HepG2 (cell line): ENCODE measurements at regions not wholly inside any gene's neighbourhood (a gene's known extent, or its start where the extent isn't known, plus 50 kb on each side); places are given as distances from the start of the nearest gene placed in this dataset.

ENCODE experiments used
- ATAC-seq: fragments of 200-7000 bp; cut with Tn5 transposase; 3 replicates; pipeline ENCODE4 v1.9.1; 2020; ENCODE audit warnings: mild to moderate bottlenecking, moderate library complexity
- BruUV-seq: library from RNA; stranded (reverse); fragments of 400-500 nt; replicated peaks from 2 replicates; lab custom pipeline; 2021; lab: Mats Ljungman, UMichigan
- CTCF ChIA-PET: fragments of 300-600 bp; formaldehyde crosslinking; extraction: SDS; loops from one replicate; lab custom pipeline; 2021; ENCODE audit warnings: low total read pairs, inconsistent platforms, low intra/inter-chr PET ratio; lab: Yijun Ruan, JAX
- POLR2A ChIA-PET: fragments of 350-600 bp; sonication (Branson Sonifier 250); formaldehyde crosslinking; loops from one replicate; lab custom pipeline; 2020; ENCODE audit warnings: antibody characterized with exemption, inconsistent platforms; lab: Yijun Ruan, JAX
- DNase-seq: peaks from one replicate; pipeline ENCODE4 v3.0.0-alpha.2; 2015; ENCODE audit warnings: low spot score
- FAIRE-seq: peaks from 3 replicates; lab custom pipeline; 2011; peaks lifted over from hg19 to GRCh38; lab: Jason Lieb, UNC
- H2AFZ ChIP-seq: one replicate; pipeline ENCODE4 v1.6.1; 2011; ENCODE audit warnings: low read length, inconsistent platforms
- H3K27ac ChIP-seq: fragments of 300-600 bp; 3 replicates; pipeline ENCODE4 v1.8.0; 2011; ENCODE audit warnings: mixed run types, mild to moderate bottlenecking, mixed read lengths, low read length, inconsistent platforms; ENCODE audit not compliant: insufficient read depth; ENCODE audit errors: extremely low read length
- H3K27me3 ChIP-seq, 2 experiments: fragments of 200-600 bp in 1 of 2; 2 replicates in 1 of 2; 3 replicates in 1 of 2; pipeline versions ENCODE4 v1.6.0 to v1.8.0; 2011; ENCODE audit warnings: low read length in 2 of 2, mild to moderate bottlenecking in 2 of 2, moderate library complexity in 2 of 2, inconsistent platforms in 1 of 2; ENCODE audit not compliant: insufficient read depth in 2 of 2, control insufficient read depth in 1 of 2
- H3K36me3 ChIP-seq, 2 experiments: fragments of 200-600 bp in 1 of 2; replicated peaks in 1 of 2; 2 replicates in 1 of 2; 3 replicates in 1 of 2; pipeline versions ENCODE4 v1.5.1 to v1.8.0; 2011; ENCODE audit warnings: low read length in 2 of 2, inconsistent platforms in 1 of 2; ENCODE audit not compliant: insufficient read depth in 2 of 2, control insufficient read depth in 1 of 2
- H3K4me1 ChIP-seq: 2 replicates; pipeline ENCODE4 v1.5.1; 2012; ENCODE audit warnings: low read length, inconsistent platforms; ENCODE audit not compliant: insufficient read depth
- H3K4me2 ChIP-seq: 2 replicates; pipeline ENCODE4 v1.6.0; 2011; ENCODE audit warnings: low read depth, low read length, inconsistent platforms
- H3K4me3 ChIP-seq, 3 experiments: fragments of 200-600 bp in 1 of 3; sonication (generic), shearing (Covaris generic) in 1 of 3; replicated peaks in 1 of 3; 2 replicates each; pipeline ENCODE4 v1.5.1; 2011 to 2016; ENCODE audit warnings: low read length in 3 of 3, inconsistent platforms in 2 of 3, low read depth in 2 of 3, mild to moderate bottlenecking in 2 of 3, control low read depth in 1 of 3, mixed read lengths in 1 of 3; ENCODE audit not compliant: insufficient read depth in 1 of 3
- H3K79me2 ChIP-seq: one replicate; pipeline ENCODE4 v1.6.1; 2011; ENCODE audit warnings: low read length, inconsistent platforms; ENCODE audit not compliant: insufficient read depth
- H3K9ac ChIP-seq: 2 replicates; pipeline ENCODE4 v1.6.0; 2011; ENCODE audit warnings: mild to moderate bottlenecking, low read depth, low read length, inconsistent platforms; ENCODE audit not compliant: insufficient read depth
- H3K9me3 ChIP-seq: 2 replicates; pipeline ENCODE4 v1.5.1; 2012; ENCODE audit warnings: mild to moderate bottlenecking, low read length
- H4K20me1 ChIP-seq: 2 replicates; pipeline ENCODE4 v1.6.0; 2011; ENCODE audit warnings: inconsistent platforms, mild to moderate bottlenecking, low read length, moderate library complexity; ENCODE audit not compliant: insufficient read depth
- ATF5 ChIP-seq: sonication (generic); formaldehyde crosslinking; IDR thresholded peaks from 2 replicates; pipeline ENCODE4 v1.4.0; 2020; ENCODE audit warnings: mild to moderate bottlenecking, low read depth, missing genetic modification reagents
- CCAR2 ChIP-seq: fragments of 200-400 bp; formaldehyde crosslinking; optimal IDR thresholded peaks from 2 replicates; pipeline ENCODE3; 2018; ENCODE audit warnings: low read depth, mild to moderate bottlenecking, low read length, moderate library complexity
- IRX3 ChIP-seq: sonication (generic); formaldehyde crosslinking; IDR thresholded peaks from 2 replicates; pipeline ENCODE4 v1.8.1; 2023; ENCODE audit warnings: mild to moderate bottlenecking, low read depth, missing genetic modification reagents, borderline replicate concordance
- KDM2A ChIP-seq: sonication (generic); formaldehyde crosslinking; IDR thresholded peaks from 2 replicates; pipeline ENCODE4 v1.4.0; 2020; ENCODE audit warnings: low read depth, missing genetic modification reagents, borderline replicate concordance
- MLX ChIP-seq: IDR thresholded peaks from 2 replicates; pipeline ENCODE4 v1.6.1; 2016
- NPAS2 ChIP-seq: sonication (generic); formaldehyde crosslinking; IDR thresholded peaks from 2 replicates; pipeline ENCODE4 v1.8.0; 2022; ENCODE audit warnings: mild to moderate bottlenecking, missing genetic modification reagents, borderline replicate concordance
- RAD51 ChIP-seq: fragments of 450-650 bp; IDR thresholded peaks from 2 replicates; pipeline ENCODE4 v1.6.1; 2016; ENCODE audit warnings: borderline replicate concordance
- TAF1 ChIP-seq: sonication (generic); formaldehyde crosslinking; IDR thresholded peaks from 2 replicates; pipeline ENCODE4 v1.4.0; 2020; ENCODE audit warnings: missing genetic modification reagents
- ZC3H4 ChIP-seq: sonication (generic); formaldehyde crosslinking; IDR thresholded peaks from 2 replicates; pipeline ENCODE4 v1.4.0; 2020; ENCODE audit warnings: missing genetic modification reagents, borderline replicate concordance
- ZNF101 ChIP-seq: sonication (generic); formaldehyde crosslinking; IDR thresholded peaks from 2 replicates; pipeline ENCODE4 v1.4.0; 2020; ENCODE audit warnings: mild to moderate bottlenecking, low read depth, missing genetic modification reagents, borderline replicate concordance
- ZNF224 ChIP-seq: sonication (generic); formaldehyde crosslinking; IDR thresholded peaks from 2 replicates; pipeline ENCODE4 v1.5.0; 2020; ENCODE audit warnings: mild to moderate bottlenecking, missing genetic modification reagents
- ZNF225 ChIP-seq: sonication (generic); formaldehyde crosslinking; IDR thresholded peaks from 2 replicates; pipeline ENCODE4 v1.4.0; 2020; ENCODE audit warnings: mild to moderate bottlenecking, missing genetic modification reagents
- ZNF317 ChIP-seq: sonication (generic); formaldehyde crosslinking; IDR thresholded peaks from 2 replicates; pipeline ENCODE4 v1.5.0; 2020; ENCODE audit warnings: mild to moderate bottlenecking, missing genetic modification reagents
- ZNF441 ChIP-seq: sonication (generic); formaldehyde crosslinking; IDR thresholded peaks from 2 replicates; pipeline ENCODE4 v1.7.0; 2021; ENCODE audit warnings: missing genetic modification reagents, borderline replicate concordance
- ZNF703 ChIP-seq: sonication (generic); formaldehyde crosslinking; IDR thresholded peaks from 2 replicates; pipeline ENCODE4 v1.5.1; 2020; ENCODE audit warnings: missing genetic modification reagents, mild to moderate bottlenecking, moderate library complexity, borderline replicate concordance
- ZNF770 ChIP-seq: sonication (generic); formaldehyde crosslinking; IDR thresholded peaks from 2 replicates; pipeline ENCODE4 v1.5.0; 2020; ENCODE audit warnings: mild to moderate bottlenecking, missing genetic modification reagents
- ZNF879 ChIP-seq: sonication (generic); formaldehyde crosslinking; IDR thresholded peaks from 2 replicates; pipeline ENCODE4 v1.8.1; 2023; ENCODE audit warnings: missing genetic modification reagents
- WGBS: methylation state at CpG from one replicate; pipeline ENCODE4 v1.1.6; 2017; ENCODE audit warnings: low lambda C conversion rate; 5-methylcytosine and 5-hydroxymethylcytosine counted together
- in situ Hi-C: cut with HindIII; loops from 2 replicates; pipeline ENCODE4 v1.10.0; 2017; ENCODE audit warnings: low pct_unique_long_range_greater_than_20kb; ENCODE audit not compliant: extremely low pct_ligation_motif_present
- intact Hi-C: fragments of 100-400 bp; cut with micrococcal nuclease; formaldehyde crosslinking; loops from one replicate; pipeline ENCODE4 v1.10.0; 2022; ENCODE audit not compliant: unreplicated experiment

GRCh38 chr4:156634612-156635011 is 337.0 kb downstream of the PDGFC start:
- in situ Hi-C loops (no loop called here), intact Hi-C loops (no loop called here)
- ATAC-seq (no peak), FAIRE-seq (no peak), DNase-seq (no peak)
- Histone ChIP-seq H3K79me2 (no peaks in the 10 kb centered on the region), H3K9ac (no peak overlapping the region), H3K4me2 (no peak overlapping the region), H3K36me3 (no peaks in the 10 kb centered on the region), H3K4me3 (no peak overlapping the region), H3K27me3 (no peaks in the 10 kb centered on the region), H4K20me1 (no peaks in the 10 kb centered on the region), H3K27ac (no peak overlapping the region), H3K9me3 (no peaks in the 10 kb centered on the region), H2AFZ (no peak overlapping the region), H3K4me1 (no peaks in the 10 kb centered on the region)
- TF ChIP-seq ZNF317 (CRISPR knock-in tag) (no peak), ZNF770 (CRISPR knock-in tag) (no peak), MLX (no peak)
- POLR2A ChIA-PET, result no interaction called here
- WGBS, result 0% methylated on average over 1 of the region's 1 CpG
- BruUV-seq, result no TSS peak
- CTCF ChIA-PET, result no interaction called here

GRCh38 chr4:156633847-156634246 is 337.8 kb downstream of the PDGFC start:
- H2AFZ ChIP-seq, result no peak overlapping the region
- in situ Hi-C loops, result no loop called here
- intact Hi-C loops, result no loop called here
- no peaks in the 10 kb centered on the region for H4K20me1 ChIP-seq
- FAIRE-seq, result no peak
- TF ChIP-seq RAD51 (no peak), ZC3H4 (CRISPR knock-in tag) (no peak), ZNF879 (CRISPR knock-in tag) (no peak), TAF1 (CRISPR knock-in tag) (no peak), ZNF225 (no peak), ZNF224 (CRISPR knock-in tag) (no peak), CCAR2 (no peak), ZNF441 (CRISPR knock-in tag) (no peak), NPAS2 (CRISPR knock-in tag) (no peak), ZNF703 (CRISPR knock-in tag) (no peak), ATF5 (no peak), KDM2A (CRISPR knock-in tag) (no peak), ZNF101 (CRISPR knock-in tag) (no peak), IRX3 (no peak)
- H3K4me3 ChIP-seq, result no peak overlapping the region
- ChIA-PET POLR2A (no interaction called here), CTCF (no interaction called here)
- H3K27ac ChIP-seq, result no peak overlapping the region
- H3K9ac ChIP-seq, result no peak overlapping the region
- DNase-seq, result no peak
- BruUV-seq, result no TSS peak
- ATAC-seq, result no peak
- no peaks in the 10 kb centered on the region for H3K79me2 ChIP-seq
- WGBS, result 12% methylated on average over 5 of the region's 5 CpGs
- H3K4me2 ChIP-seq, result no peak overlapping the region
- H3K27me3 ChIP-seq, result no peaks in the 10 kb centered on the region
- no peaks in the 10 kb centered on the region for H3K36me3 ChIP-seq
- H3K4me1 ChIP-seq, result no peaks in the 10 kb centered on the region
- H3K9me3 ChIP-seq, result no peaks in the 10 kb centered on the region
